Embryonic facial prominence (tissue), 1 donor: ENCODE measurements at regions not wholly inside any gene's neighbourhood (a gene's known extent, or its start where the extent isn't known, plus 50 kb on each side); places are given as distances from the start of the nearest gene placed in this dataset.
"Not testable (repeated sequence)": the region's sequence is repeated elsewhere in the genome, so short reads cannot be mapped to it uniquely, and the experiment has no call there.

Source experiments
- DNase-seq: peaks from one replicate; pipeline ENCODE4 v3.0.0-alpha.2; 2016; ENCODE audit errors: extremely low spot score

DNA sequence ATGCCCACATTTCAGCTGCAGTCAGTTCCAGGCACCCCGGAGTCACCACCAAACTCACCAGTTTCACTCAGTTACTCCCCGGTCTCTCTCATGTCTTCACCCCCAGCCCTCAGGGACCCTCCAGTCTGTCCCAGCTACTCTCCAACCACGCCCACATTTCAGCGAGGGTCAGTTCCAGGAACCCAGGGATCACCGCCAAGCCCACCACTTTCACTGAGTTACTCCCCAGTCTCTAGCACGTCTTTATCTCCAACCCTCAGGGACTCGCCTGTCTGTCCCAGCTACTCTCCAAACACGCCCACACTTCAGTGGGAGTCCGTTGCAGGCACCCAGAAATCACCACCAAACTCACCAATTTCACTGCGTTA, 337.5 kb downstream of the CWH43 start:
- DNase-seq: not testable (repeated sequence)
